NCI-H2107 treated with DMSO at 0.1 percent for 48 hours (cell line): ENCODE measurements at regions not wholly inside any gene's neighbourhood (a gene's known extent, or its start where the extent isn't known, plus 50 kb on each side); places are given as distances from the start of the nearest gene placed in this dataset.
"Not testable (repeated sequence)": the region's sequence is repeated elsewhere in the genome, so short reads cannot be mapped to it uniquely, and the experiment has no call there.

Experiments used
- DNase-seq: peaks from one replicate; lab custom pipeline; 2025; ENCODE audit not compliant: unreplicated experiment; lab: John Stamatoyannopoulos, UW

GRCh38 chr6:112504621-112505020, 157.5 kb downstream of the RFPL4B start:
- DNase-seq = no peak

GRCh38 chr6:112511441-112511840, 164.3 kb downstream of the RFPL4B start:
- no peak for DNase-seq

DNA sequence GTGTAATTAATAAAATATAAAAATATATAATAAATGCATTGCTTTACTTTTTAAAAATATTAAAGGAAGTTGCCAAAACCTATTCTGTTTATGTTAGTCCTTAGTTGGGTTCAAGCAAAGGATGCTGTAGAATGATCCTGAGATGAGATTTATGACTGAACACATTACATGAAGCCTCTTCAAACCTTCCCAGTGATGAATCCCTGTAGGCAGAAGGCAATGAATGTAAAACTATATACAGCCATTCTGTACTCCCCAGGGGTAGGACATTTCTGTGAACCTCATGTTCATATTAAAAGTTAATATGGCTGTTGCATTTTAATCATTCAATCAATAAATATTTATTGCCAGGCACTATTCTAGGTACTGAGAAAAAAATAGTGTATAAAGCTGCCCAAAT, 166.0 kb downstream of the RFPL4B start:
- DNase-seq = no peak

GRCh38 chr6:112522587-112522986, 175.5 kb downstream of the RFPL4B start:
- DNase-seq = no peak

DNA sequence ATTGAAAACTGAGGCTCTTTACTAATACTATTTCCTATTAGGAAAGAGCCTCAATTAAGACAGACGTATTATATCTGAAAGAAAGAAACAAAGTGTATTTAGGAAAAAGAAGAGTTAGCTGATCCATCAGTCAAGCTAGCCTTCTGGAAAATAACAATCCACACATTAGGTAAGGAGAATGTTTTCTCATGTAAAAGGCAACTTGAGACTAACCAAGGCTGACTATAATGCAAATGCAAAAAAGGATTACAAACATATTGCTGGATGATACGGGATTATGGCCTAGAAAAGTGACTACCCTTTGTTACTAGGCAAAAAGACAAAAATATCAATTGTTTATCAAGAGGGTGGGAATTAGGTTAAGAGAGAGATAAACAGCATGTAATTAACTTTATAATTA, 176.9 kb downstream of the RFPL4B start:
- DNase-seq = no peak

- no peak for DNase-seq
Measured at GRCh38 chr6:112525749-112526148, 178.6 kb downstream of the RFPL4B start.

DNA sequence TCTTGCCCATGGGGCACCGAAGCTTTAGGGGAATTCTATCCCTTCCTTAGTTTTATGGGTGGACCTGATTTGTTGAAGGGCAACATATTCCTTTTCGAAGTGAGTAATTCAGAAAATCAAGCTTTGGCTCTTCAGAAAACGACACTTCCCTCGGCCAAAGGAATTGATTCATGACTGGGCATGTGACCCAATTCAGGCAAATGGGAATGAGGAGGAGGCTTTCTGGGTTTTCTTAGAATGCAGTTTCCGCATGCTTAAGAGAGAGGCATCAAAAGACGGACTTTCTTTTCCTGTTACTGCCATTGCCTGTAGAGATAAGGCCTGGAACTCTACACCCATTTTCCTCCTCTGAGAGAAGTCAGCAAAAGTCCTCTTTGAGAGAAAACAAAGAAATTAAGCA, 179.5 kb downstream of the RFPL4B start:
- no peak for DNase-seq

DNA sequence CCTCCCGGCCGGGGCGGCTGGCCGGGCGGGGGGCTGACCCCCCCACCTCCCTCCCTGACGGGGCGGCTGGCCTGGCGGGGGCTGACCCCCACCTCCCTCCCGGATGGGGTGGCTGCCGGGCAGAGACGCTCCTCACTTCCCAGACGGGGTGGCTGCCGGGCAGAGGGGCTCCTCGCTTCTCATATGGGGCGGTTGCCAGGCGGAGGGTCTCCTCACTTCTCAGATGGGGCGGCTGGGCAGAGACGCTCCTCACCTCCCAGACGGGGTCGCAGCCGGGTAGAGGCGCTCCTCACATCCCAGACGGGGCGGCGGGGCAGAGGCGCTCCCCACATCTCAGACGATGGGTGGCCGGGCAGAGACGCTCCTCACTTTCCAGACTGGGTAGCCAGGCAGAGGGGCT, 181.2 kb downstream of the RFPL4B start:
- not testable (repeated sequence) for DNase-seq

GRCh38 chr6:112535816-112536215, 188.7 kb downstream of the RFPL4B start:
- DNase-seq = no peak

- DNase-seq = no peak
Measured at GRCh38 chr6:112539355-112539754, 192.2 kb downstream of the RFPL4B start.

- DNase-seq = not testable (repeated sequence)
Measured at GRCh38 chr6:112541847-112542246, 194.7 kb downstream of the RFPL4B start.

DNA sequence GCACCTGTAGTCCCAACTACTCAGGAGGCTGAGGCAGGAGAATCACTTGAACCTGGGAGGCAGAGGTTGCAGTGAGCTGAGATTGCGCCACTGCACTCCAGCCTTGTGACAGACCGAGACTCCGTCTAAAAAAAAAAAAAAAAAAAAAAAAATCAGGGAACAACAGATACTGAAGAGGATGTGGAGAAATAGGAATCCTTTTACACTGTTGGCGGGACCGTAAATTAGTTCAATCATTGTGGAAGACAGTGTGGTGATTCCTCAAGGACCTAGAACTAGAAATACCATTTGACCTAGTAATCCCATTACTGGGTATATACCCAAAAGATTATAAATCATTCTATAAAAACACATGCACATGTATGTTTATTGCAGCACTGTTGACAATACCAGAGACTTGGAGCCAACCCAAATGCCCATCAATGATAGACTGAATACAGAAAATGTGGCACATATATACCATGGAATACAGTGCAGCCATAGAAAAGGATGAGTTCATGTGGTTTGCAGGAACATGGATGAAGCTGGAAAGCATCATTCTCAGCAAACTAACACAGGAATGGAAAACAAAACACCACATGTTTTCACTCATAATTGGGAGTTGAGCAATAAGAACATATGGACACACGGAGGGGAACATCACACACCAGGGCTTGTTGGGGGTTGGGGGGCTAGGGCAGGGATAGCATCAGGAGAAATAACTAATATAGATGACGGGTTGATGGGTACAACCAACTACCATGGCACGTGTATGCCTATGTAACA, 200.4 kb downstream of the RFPL4B start:
- not testable (repeated sequence) for DNase-seq

DNA sequence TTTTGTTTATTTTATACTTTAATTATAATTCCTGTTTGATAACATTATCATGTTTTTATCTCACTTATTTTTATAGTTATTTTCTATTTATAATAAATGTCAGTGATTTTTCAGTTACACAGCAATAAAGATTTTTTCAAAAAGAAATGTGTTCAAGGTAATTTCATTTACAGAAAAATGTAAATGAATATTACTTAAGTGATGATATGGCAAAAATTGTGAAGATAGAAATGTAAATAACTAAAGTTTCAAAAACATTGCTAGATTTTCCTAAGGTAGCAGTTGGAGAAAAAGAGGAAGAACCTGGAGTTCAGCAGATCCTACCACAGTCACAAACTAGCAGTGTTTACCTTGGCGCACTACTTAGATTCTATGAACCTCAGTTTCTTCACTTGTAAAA, 202.6 kb downstream of the RFPL4B start:
- DNase-seq = no peak

DNA sequence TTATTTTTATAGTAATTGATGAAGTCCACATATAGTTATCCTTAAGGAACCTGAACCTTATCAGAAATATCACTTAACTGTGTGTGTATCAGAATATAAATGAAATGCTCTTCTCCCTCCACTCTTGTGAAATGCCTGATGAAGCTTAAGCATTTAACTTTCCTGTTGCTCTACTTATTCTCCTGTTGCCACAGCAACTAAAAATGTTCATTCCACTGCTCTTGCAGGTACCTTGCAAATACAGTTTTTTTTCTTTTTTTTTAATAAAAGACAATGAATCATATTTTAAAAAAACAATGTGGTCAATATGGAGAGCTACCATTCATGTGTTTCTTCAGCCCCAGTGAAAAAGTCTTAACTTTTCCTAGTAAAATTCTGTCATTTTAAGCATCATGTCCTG, 210.3 kb downstream of the RFPL4B start:
- no peak for DNase-seq

- no peak for DNase-seq
Measured at GRCh38 chr6:112557961-112558360, 210.8 kb downstream of the RFPL4B start.

DNA sequence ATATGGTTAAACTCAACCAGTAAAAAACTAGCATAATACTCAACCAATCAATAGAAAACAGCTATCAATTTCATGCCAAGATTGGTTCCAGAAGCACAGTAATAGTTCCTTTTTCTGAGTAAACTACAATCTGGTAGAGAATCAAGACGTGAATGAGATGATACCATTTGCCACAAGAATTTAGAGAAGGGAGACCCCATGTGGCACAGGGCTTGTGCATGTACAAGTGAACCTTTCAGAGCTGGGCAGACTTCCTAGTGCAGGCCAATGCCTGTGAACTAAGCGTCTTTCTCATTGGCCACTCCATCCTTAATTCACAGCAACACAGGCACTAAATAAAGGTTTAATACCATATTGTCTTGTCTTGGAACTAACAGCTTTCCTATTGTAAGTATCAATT, 213.5 kb downstream of the RFPL4B start:
- DNase-seq = no peak

GRCh38 chr6:112562301-112563231, 215.4 kb downstream of the RFPL4B start:
- DNase-seq = no peak

DNA sequence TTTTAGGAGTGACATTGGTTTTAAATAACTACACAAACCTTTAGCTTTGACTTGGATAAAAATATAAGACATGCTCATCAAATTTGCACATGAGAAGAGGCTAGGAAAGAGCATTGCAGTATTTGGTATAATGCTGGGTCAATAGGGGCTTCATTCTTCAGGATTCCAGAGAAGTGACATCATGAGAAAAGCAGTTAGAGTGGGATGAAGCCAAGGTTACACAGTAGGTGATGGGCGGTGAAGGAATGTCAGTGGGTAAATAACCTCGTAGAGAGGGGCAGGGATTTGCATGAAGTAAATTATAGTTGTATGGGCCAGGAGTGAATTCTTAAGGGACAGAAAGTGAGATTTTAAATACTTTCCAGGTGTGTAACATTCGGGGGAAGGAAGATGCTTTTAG, 216.2 kb downstream of the RFPL4B start:
- no peak for DNase-seq

DNA sequence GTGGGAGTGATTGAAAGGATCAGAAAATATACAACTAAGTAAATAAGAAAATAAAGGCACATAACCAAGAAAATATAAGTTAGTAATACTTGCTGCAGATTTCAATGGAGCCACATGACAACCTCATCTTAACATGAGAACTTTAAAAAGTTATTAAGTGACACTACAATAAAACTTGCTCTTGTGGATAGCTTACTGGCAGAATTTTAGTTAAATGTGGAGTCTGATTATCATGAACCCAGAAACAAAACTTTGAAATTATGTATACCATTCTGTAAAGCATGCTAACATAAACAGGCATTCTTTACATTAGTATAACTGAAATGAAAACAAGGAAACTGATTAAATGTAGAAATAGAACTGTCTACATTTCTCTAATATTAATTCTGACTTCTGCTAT, 220.9 kb downstream of the RFPL4B start:
- no peak for DNase-seq

- no peak for DNase-seq
Measured at GRCh38 chr6:112571488-112572270, 224.5 kb downstream of the RFPL4B start.

DNA sequence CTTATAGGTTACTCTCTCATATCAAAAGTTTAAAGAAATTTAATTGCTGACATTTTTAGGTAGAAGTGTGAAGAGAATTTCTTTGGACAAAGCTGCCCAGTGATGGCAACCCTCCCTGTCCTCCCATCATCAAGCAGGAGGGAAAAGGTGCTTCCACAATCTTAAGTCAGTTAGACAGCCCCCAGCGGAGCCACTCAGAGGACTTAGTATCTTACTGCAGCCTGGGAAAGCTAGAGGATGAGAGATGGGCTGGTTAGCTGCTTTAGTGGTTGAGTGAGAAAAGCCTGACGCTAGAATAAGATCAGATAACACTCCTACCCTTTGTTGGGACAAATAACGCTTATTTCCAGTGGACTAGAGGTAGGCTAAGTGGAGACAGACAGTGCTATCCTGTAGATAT, 227.1 kb downstream of the RFPL4B start:
- DNase-seq = no peak
